OCI-LY7 (cell line): ENCODE measurements at regions not wholly inside any gene's neighbourhood (a gene's known extent, or its start where the extent isn't known, plus 50 kb on each side); places are given as distances from the start of the nearest gene placed in this dataset.

Experiments
- CTCF ChIP-seq: fragments of 200-600 bp; sonication (generic); conservative IDR thresholded peaks from 2 replicates; pipeline ENCODE4 v1.5.1; 2014; ENCODE audit warnings: mild to moderate bottlenecking, antibody characterized with exemption, low read length, moderate library complexity, mixed read lengths
- EZH2phosphoT487 ChIP-seq: fragments of 200-600 bp; sonication (generic); IDR thresholded peaks from 2 replicates; pipeline ENCODE4 v1.6.1; 2018; ENCODE audit warnings: low read depth, borderline replicate concordance, mild to moderate bottlenecking, mixed run types, antibody characterized with exemption, low read length, moderate library complexity, mixed read lengths

DNA sequence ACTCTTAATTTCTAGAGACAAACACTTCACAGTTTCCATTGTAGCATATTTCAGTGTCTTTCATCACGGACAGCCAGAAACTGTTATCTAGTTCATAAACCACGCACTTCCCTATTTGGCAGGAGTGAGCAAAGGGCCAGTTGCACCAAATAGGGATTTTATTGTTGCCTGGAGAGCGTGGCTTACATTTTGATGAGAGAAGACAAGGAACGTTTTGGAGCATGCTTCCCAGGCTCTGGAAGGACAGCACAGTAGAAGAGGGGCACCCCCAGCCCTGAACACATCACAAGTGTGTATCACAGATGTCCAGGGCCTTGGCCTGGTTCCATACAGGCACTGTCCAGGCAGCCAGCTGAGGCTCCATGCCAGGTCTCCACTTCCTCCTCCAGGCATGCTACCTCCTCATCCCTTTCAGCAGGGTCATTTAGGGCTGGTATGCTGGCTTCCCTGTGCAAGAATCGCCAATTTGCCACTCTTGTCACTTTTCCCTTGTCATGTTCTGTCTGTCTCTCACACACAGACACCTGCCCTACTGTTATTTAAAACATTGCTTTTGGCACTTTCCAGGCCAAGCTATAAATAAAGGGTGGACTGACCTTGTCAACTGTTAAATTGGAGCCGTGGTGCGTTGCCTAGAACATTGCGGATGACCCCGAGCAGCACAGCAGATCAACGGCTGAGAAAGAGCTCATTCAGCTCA is 235.0 kb upstream of the GMDS start:
- TF ChIP-seq CTCF = no peak
- TF ChIP-seq EZH2phosphoT487 = no peak
